ENCODE measurements at regions not wholly inside any gene's neighbourhood (a gene's known extent, or its start where the extent isn't known, plus 50 kb on each side); places are given as distances from the start of the nearest gene placed in this dataset.

DNA sequence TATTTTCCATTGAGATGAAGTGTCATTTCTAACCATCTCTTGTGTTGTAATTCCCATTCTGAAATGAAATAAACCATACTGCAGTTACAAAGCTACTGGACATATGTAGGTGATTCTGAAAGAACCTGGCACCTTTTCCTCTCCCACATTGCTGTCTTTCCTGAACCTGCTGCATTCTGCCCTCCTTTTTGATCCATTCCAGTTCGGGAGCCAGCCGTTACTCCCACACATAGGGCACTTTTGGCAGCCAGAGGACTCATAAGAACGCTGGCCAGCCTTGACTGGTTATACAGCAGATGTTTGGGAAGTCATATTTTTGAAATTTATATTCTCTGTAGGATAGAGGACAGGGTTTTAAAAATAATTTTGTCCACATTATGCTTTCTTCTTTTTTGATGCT is 369.8 kb upstream of the CDH7 start:
- TF ChIP-seq CTCF (IDR thresholded peaks at IDR 0.05; ENCODE audit: poor library complexity, severe bottlenecking) (no peak), TAF1 (IDR thresholded peaks at IDR 0.05; ENCODE audit: low read depth) (no peak), REST (IDR thresholded peaks at IDR 0.05; ENCODE audit: borderline replicate concordance) (no peak), EP300 (conservative IDR thresholded peaks at IDR 0.05; ENCODE audit: poor library complexity, severe bottlenecking) (no peak), SMC3 (conservative IDR thresholded peaks at IDR 0.05; ENCODE audit: poor library complexity) (no peak)

All from neural cell (in vitro differentiated cells).